GM18498 (cell line): ENCODE measurements at regions not wholly inside any gene's neighbourhood (a gene's known extent, or its start where the extent isn't known, plus 50 kb on each side); places are given as distances from the start of the nearest gene placed in this dataset.

Experiments
- ATAC-seq: cut with Tn5 transposase; IDR thresholded peaks from one replicate; pipeline ENCODE4 v1.9.1; 2021; ENCODE audit warnings: mild to moderate bottlenecking, moderate library complexity; ENCODE audit not compliant: unreplicated experiment

- no peak for ATAC-seq
Measured at GRCh38 chr3:9301091-9301490, 51.6 kb upstream of the SRGAP3 start.

DNA sequence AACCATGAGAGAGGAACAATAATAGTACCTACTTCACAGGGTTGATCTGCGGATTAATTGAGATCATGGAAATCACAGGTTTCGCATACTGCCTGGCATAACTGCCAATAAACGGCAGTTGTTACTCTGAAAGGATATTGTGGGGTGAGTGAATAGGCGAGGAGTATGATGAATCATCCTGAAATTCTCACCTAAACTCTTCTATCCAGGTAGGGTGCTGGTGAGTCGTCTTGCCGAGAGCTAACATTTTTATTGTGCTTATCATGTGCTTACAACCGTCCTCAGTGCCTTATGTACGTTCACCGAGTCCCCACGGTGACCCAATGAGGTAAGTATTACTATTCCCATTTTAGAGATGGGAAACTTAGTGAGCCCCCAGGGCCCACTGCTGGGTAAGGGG is 52.4 kb upstream of the SRGAP3 start:
- ATAC-seq: no peak

GRCh38 chr3:9302425-9303181 is 53.2 kb upstream of the SRGAP3 start:
- ATAC-seq: peak; percentile 91

DNA sequence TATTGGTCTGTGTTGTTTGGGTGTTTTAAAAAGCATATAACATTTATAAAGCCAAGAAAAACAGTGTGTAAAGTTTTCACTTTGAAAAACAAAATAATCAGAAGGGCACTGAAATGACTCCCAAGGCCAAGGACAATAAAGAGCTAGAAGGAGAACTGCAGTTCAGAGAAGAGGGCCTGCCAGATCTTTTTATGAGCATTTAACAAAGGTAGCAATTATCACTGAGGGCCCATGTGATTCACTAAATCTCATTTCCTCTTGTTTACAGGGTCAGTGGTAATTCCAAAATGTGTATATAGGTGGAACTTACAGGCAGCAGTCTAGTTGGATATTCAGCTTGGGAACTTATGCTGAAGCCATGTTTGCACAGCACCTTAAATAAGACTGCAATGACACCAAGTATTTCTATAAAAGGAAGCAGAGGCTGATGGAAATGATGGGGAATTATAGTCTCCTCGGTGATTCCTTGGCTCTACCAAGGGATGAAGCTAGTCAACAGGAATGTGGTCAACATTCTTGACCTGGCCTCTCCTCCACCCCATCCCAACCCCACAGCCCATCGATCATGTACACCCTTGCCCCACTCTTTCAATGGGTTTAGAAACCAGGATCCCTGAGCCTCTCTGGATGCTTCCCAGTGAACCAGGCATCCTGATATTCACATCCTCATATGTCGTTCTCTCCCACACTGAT is 54.4 kb upstream of the THUMPD3 start:
- no peak for ATAC-seq

GRCh38 chr3:9310043-9310442 is 52.8 kb upstream of the THUMPD3 start:
- ATAC-seq: no peak

GRCh38 chr3:9311228-9311627 is 51.6 kb upstream of the THUMPD3 start:
- ATAC-seq: no peak
